Stimulated activated CD8-positive, alpha-beta memory T cell treated with anti-CD3 and anti-CD28 coated beads, Interleukin-7, amount 100 ng/mL, for 24 hours (primary cell): ENCODE measurements at regions not wholly inside any gene's neighbourhood (a gene's known extent, or its start where the extent isn't known, plus 50 kb on each side); places are given as distances from the start of the nearest gene placed in this dataset.
A peak's percentile ranks its signal among the peaks of the same experiment; 100 is the strongest.

Experiments used
- DNase-seq: peaks from one replicate; pipeline ENCODE4 v3.0.0-alpha.2; 2020; ENCODE audit warnings: low read depth

DNA sequence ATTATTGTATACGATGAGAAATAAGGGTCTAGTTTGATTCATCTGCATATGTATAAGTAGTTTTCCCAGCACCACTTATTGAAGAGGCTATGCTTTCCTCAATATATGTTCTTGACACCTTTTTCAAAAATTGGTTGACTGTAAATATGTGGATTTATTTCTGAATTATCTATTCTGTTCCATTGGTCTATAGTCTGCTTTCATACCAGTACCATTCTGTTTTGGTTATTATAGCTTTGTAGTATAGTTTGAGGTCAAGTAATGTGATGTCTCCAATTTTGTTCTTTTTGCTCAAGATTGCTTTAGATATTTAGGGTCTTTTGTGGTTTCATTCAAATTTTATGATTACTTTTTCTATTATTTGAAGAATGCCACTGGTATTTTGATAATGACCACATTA, 103.8 kb upstream of the LIPC start:
- no peak for DNase-seq

DNA sequence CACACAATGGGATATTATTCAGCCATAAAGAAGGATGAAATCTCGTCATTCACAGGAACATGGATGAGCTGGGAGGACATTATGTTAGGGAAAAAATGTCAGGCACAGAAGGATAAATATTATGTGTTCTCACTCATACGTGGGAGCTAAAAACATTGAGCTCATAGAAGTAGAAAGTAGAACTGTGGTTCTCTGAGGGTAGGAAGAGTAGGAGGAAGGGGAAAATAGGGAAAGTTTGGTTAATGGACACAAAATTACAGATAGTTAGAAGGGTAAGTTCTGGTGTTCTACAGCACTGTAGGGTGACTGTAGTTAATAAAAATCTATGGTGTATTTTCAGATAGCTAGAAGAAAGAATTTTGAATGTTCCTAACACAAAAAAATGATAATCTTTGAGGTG, 102.6 kb upstream of the LIPC start:
- no peak for DNase-seq

DNA sequence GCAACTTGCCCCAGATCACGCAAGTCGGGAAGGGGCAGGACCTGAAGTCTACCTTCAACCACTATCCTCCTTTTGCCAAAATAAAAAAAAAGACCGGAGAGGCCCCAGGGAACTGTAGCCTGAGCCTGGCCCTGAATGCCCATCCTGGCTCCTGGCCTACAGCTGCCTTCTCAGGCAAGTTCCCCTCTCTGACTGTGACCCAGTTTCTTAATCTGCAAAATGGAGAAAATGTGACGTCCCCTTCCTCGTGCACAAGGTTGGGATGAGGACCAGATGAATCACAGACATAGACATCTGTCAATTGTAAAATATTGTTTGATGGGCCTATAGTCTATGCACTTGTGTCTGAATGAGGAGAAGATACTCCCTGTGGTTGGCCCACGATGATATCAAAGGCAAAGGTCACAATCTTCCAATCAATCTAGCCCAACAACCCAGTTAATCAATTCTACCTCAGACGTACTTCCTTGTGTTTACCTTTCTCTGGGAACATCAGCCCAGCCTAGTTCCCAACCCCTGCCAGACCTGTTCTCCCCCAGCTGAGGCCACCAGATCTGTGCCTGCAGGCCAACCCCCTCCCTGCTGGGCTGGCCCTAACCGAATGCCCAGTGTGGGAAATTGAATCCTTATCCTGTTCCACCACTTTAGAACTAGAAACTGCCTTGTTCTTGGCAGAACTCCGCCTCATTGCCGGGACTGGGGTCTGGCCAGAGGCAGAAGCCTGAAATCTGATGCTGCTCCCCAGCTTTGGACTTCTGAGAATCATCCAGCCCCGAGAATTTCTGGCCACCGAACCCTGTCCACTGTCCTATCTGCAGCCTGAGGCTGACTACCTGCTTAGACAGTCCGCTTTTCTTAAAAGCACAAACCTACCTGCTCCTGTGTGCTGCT, 101.8 kb upstream of the LIPC start:
- DNase-seq: no peak

DNA sequence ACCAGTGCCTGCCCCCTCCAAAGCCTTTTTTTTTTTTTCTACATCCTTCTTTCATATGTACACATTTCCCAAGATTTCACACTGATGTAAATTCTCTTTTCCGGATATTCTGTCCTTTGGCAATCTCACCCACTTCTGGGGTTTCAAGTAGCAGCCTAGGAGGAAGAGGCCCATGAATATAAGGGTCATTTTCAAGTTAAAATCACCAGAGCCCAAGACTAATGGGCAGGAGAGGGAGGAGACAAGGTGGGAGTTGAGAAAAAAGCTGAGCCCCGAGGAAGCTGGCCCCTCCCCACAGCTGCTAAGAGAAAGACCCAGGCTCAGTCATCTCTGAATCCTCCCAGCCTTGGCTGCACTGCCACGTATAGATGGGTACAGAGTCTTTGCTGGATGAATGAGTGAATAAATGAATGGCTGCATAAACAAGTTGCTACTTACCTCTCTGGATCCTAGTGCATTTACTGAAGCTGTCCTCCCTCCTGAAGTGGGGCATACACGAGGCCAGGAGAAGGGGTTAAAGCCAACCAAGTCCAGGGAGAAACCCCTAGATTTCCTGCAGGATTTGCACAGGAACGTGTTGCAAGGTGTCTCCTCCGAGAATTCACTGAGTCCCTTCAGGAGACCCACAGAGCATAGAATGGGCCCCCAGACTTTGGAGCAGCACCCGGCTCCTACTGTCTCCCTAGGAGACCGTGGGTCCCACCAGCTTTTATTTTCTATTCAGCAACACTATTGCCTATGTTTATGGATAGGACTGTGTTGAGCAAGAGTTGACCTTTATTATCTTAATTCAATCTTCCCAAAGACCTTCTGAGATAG, 100.8 kb upstream of the LIPC start:
- no peak for DNase-seq

DNA sequence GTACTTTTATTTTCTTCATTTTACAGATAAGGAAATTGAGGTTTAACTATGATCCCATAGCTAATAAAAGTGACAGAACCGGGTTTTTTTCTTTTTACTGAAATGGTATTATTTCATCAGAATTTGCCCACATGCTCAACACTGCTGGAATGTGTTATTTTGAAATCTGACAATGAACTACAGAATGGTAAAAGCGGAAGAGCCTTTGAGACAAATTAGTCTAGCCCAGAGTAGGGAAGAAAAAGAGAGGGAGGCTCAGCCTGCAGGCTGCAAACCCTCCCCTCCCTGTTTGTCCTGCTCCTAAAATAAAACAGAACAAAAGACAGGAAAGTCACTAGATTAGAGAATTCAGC, 100.3 kb upstream of the LIPC start:
- DNase-seq: no peak

DNA sequence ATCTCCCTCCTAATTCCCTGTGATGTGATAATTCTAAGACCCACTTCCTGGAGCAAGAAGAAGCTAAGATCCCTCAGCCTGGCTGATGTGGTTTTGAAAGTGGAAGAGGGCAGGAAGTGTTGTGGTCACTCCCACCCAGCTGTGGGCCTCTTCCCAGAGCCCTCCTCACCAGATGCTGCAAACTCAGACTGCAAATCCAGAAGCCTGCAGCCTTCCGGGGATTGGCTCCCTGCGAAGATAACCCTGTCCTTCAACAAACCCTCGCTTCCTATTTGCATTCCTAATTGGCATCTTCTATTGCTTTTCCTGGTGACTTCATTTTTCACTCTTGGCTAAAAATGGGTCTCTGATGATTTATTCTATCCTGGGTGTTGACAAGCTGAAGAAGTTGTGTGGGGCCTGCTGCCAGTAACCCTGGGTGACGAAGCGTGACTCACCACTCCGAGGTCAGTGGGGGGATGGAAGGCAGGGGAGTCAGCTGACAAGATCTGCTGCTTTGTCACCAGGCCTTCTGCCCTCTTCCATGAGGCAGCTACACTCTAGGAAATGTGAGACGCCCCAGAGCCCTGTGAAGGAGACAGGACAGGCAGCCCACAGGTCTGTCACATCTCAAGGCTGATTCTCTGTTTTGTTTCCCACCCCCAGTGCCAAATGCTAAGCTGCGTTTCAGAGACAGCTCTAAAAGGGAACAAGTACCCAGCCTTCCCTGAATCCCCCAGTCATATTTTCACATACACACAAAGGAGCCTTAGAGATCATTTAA, 99.7 kb upstream of the LIPC start:
- peak; percentile 85 for DNase-seq

DNA sequence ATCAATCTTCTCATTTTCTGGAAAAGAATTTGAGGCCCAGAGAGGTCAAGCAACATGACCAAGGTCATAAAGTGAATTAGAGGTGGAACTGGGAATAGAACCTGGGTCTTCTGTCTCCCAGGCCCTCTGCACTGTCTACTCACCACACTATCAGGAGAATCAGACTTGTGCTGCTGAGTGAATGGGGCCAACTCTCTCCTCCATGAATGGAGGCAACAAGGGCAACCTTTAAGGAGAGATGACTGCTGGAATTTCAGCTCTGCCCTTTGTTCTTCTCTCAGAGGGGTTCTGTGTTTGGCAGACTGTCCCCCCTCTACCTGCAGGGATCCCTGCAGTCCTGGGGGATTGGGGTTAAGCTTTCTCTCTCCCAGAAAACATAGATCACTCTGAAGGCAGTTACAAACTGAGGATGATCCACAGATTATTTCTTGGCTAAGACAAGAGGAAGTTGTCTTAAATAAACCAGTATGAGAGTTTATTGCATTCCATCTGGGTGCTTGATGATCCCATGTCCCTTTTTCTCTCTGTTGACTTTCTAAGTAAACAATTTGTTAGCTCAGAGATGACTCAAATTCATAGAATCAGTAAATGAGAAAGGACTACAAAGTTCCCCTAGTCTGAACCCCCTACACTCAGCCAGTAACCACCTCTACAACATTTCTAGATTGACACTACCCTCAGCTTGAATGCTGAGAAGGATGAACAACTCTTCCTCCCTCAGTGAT, 99.0 kb upstream of the LIPC start:
- no peak for DNase-seq

DNA sequence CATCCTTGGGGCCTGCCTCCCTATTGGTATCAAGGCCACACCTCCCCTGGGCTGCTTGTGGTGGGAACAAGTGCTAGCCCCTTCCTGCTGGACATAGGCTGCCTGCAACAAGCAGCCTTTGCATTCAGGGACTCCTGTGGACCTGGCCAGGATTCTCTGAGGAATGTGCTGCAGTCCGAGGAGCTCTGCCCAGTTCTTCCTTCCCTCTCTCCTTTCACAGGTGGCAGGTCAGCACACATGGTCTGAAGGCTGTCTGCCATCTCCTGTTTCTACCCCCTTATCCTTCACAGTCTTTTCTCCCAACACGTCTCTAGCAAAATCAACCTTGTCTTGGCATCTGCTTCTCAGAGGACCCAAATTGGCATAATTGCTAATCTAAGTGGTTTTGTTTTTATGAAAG, 97.0 kb upstream of the LIPC start:
- no peak for DNase-seq

DNA sequence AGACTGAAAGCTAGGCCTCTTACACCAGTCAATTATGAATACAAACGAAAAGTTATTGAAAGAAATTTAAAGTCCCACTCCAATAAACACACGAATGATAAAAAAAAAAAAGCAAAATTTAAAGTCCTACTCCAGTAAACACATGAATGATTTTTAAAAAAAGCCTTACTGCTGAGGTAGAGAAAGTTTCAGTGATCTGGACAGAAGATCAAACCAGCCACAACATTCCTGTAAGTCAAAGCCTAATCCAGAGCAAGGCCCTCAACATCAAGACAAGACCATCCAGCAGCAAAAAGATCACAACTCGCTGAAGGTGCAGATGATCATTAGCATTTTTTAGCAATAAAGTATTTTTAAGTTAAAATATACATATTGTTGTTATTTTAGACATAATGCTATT, 95.6 kb upstream of the LIPC start:
- DNase-seq: no peak

DNA sequence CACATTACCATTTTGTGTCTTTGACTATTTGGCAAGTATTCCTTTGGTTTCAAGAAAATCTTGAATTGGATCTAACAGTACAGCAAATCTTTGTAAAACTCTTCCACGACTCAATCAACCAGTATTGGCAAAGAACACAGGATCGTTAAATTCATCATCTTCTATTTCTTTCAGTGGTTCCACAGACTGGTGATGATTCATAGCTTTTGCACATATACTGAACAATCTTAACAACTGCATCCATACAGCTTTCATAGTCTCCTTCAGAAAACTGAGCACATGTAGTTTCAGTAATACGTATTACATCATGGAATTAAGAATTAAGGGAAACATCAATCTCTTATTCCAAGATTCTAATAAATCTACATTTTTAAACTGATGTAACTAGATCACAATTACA, 91.6 kb upstream of the LIPC start:
- no peak for DNase-seq

DNA sequence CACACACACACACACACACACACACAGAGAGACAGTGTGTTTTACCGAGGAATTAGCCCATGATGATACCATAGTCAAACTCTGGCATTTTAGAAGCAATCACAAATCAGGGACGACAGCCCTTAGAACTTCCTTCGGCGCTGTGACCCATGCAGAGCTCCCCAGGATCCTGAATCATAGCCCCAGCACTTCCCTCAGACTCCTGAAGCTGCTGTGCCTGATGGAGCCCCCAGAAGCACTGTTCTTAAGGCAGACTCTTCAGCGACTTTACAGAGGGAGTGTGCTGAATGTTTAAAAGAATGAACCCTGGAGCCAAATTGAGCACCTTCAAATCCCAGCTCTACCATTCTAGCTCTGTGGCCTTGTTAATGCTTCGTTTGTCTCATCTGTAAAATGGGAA, 89.3 kb upstream of the LIPC start:
- no peak for DNase-seq

DNA sequence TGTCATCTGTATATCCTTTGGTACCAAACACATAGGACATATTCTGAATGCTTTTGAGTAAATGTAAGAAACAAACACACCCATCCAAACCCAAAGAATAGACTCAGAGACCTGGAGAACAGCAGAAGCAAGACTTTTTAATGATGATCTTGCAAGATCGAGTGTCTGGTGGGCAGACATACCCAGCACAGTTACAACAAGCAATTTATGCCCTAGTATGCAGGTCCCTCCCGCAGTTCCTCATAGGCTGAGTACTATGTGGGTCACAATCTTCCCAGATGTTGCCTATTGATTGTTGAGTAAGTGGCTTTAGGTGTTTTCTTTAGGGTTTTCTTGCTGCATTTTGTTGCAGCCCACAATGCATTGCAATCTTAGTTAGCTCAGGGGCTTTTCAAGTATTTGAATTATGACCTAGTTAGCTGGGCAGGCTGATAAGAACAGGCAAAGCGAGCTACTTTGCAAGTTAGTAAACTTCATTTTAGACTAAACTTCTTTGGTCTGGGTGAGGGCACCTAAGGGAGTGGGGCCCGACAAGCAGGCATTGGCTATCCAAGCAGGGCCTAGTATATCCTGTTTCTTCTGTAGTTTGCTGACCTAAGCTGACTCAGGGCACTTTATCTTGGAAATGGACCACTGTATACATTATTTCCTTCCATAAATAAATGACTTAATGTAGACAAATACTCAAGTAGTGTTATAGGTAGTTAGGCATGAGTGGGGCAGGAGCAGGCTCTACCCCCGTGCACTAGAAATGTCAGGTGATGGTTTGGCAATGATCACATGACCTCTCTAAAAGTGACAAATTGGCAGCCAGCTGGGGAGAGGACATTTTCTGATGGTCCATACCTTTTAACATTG, 87.3 kb upstream of the LIPC start:
- no peak for DNase-seq

DNA sequence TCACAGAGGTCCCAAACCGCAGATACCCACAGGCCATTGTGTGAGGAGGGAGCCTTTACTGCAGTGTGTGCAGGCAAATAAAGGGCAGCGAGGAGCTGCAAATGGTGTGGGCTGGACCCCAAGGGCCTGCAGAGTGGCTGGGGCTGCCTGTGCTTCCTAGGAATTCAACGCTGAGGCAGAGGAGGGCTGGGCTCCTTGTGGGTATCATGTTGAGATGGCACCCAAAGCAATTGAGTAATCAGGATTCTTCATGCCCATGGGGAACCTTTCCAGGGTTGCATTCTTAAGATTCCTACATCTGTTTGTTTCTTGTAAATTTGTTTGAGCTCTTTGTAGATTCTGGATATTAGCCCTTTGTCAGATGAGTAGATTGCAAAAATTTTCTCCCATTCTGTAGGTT, 85.4 kb upstream of the LIPC start:
- no peak for DNase-seq

DNA sequence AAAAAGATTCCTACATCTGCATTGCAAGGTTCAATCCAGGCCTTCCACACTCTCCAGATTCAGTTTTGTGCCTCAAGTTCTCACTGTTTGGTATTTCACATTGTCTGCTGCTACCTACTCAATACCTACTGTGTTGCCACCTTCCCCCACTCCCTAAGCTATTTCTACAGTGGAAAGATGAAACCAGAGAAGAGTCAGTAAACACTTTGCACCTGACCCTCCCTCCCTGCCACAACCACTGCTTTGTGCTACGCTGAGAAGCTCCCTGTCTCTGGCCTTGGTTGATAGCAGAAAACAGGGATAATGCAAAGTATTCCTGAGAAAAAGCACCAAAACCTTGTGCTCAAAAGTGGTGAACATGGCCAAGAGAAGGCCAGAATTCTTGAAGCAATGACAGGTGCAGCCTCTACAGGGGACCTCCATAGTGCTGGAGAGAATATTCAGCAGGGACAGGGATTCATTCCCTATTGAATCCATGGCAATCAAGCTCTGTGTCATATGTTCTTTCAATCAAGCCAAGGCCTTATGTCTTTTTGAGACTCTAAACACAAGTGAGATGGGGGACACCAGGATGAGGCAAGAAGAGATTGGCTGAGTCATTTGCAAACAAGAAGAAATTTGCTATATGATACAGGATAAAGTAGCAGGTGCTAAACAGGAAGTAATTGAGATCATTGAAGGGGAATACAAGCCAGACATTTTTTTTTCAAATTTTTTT, 83.5 kb upstream of the LIPC start:
- no peak for DNase-seq

DNA sequence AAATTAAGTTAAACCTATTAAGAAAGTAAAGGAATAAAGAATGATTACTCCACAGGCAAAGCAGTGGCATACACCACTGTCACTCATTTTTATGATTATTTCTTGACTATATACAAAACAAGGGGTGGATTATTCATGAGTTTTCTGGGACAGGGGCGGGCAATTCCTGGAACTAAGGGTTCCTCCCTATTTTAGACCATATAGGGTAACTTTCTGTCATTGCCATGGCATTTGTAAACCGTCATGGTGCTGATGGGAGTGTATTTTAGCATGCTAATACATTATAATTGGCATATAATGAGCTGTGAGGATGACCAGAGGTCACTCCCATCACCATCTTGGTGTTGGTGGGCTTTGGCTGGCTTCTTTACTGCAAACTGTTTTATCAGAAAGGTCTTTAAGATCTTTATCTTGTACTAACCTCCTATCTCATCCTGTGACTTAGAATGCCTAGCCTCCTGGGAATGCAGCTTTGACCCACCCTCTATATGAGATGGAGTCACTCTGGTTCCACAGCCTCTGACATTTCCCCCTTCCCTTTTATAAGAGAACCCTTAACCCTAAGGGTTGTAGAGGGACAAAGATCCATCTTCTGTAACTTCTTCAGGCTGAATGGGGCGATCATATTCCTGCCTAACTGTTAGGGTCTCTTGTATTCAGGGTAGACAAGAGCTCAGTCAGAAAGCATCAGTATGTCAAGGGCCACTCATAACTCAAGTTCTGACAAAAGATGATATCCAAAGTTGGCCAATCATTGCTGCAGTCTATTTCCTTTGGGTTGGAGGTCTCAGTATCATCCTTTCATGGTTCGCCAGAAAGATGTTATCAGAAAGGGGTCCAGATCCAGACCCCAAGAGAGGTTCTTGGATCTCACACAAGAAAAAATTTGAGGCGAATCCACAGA, 79.5 kb upstream of the LIPC start:
- DNase-seq: no peak

DNA sequence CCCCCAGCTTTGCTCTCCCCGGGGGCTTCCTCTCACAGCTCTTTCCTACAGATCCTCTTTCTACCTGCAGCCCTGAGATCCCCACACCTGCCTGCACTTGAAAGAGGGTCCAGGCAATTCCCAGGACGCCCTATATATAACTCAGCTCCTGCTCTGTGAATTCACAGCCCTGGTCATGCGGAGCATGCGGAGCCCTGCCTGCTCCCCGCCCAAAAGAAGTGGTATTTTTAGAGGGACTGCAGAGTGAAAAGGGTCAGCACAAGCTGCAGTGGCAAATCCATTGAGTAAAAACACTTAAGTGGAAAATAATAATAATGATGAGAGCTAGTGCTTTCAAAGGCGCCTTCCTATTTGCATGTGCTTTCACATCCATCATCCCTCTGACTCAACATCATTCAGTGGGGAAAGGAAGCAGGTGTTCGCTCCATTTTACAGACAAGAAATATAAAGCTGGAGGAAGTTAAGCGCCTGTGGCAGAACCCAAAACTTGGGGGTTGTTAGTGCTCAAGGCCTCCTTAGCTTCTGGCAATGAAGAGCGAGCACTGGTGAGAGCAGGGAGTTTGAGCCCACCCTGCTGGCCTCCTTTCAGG, 76.3 kb upstream of the LIPC start:
- DNase-seq: no peak

DNA sequence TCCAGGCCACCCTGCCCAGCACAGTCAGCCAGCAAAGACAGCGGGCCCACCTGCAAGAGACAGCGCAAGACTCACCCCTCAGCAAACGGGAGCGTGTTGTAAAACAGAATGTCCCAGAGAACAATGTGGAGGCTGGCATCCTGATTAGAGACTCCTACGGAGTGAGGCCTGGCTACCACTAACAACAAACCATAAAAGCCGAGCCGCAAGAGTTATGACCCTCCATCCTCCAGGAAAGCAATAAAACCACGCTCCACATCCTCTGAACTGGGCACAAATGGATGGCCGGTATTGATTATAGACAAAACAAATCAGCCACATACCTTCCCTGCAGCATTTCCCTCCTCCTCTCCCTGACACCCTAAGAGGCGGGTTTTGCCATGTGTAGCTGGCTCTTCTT, 75.8 kb upstream of the LIPC start:
- DNase-seq: no peak

DNA sequence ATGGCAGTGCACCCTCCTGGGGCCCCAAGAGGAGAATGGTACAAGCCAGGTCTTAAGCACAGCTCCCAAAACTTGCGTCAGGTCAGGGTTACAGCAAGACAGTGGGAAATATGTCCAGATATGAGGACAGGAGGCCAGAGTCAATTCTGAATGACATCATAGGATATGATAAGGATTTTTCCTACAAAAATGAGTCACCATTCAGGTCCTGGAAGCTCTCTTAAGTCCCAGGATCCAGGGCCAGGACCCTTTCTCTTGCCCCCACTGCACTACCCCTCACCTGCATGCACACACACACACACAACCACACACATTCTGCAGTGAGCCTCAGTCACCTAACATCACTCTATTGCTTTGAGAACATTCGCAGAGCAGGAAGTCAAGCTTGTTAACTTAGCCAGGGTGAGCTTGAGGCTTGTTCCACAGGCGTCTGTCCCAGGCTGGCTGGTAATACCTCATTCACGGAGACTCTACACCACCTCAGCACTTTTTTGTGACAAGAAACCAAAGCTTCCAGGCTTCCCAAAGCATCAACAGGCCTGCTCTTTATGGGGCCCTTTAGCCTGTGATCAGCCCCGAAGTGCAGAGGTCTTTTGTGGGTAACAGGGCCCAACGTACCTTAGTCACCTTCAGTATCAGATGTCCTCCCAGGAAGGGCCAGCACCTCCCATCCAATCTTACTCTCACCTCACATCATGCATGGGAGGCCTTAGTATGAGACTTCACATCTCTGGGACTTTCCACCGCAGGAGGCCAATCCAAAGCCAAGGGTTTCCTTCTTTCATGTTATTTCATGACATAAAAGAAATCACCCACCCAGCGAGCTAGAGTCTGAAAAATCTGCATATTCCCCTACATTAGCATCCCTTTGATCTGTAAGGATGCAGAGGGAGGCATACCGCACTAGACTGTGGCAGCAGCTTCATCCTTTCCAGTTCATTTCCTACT, 74.0 kb upstream of the LIPC start:
- no peak for DNase-seq
